Cardiac fibroblast (primary cell): ENCODE measurements at regions not wholly inside any gene's neighbourhood (a gene's known extent, or its start where the extent isn't known, plus 50 kb on each side); places are given as distances from the start of the nearest gene placed in this dataset.

ENCODE experiments used
- DNase-seq, 2 donors: peaks; one replicate each; pipeline versions ENCODE4 v3.0.0 to v3.0.0-alpha.2; 2010; ENCODE audit warnings: low read depth in 2 of 2
- H3K4me3 ChIP-seq, 2 donors: replicated peaks in 1 of 2; 1 replicate in 1 of 2; 2 replicates in 1 of 2; pipeline ENCODE4 v1.5.1; 2011; ENCODE audit warnings: low read depth in 2 of 2, low read length in 2 of 2, mild to moderate bottlenecking in 2 of 2, moderate library complexity in 1 of 2
- CTCF ChIP-seq: IDR thresholded peaks from one replicate; pipeline ENCODE4 v1.5.1; 2011; ENCODE audit warnings: low read depth, mild to moderate bottlenecking, low read length, inconsistent platforms

GRCh38 chr6:88262332-88262731 lies 96.2 kb upstream of the CNR1 start:
- H3K4me3 ChIP-seq: no peak overlapping the region
- no peak for TF ChIP-seq CTCF
- no peak for DNase-seq

- H3K4me3 ChIP-seq: no peak overlapping the region
- TF ChIP-seq CTCF: no peak
- no peak for DNase-seq
Measured at GRCh38 chr6:88251301-88251700, 85.2 kb upstream of the CNR1 start.

GRCh38 chr6:88248709-88249321 lies 82.7 kb upstream of the CNR1 start:
- DNase-seq: peak in 1 of 2 donors; percentile 4
- H3K4me3 ChIP-seq: no peak overlapping the region
- TF ChIP-seq CTCF: no peak

- no peak overlapping the region for H3K4me3 ChIP-seq
- no peak for TF ChIP-seq CTCF
- no peak for DNase-seq
Measured at GRCh38 chr6:88246654-88247053, 80.5 kb upstream of the CNR1 start.

- no peak for DNase-seq
- no peak overlapping the region for H3K4me3 ChIP-seq
- TF ChIP-seq CTCF: no peak
Measured at GRCh38 chr6:88244721-88245120, 78.6 kb upstream of the CNR1 start.

- no peak for DNase-seq
- TF ChIP-seq CTCF: no peak
Measured at GRCh38 chr6:88238901-88239300, 72.8 kb upstream of the CNR1 start.

GRCh38 chr6:88238065-88238464 lies 71.9 kb upstream of the CNR1 start:
- peak; percentile 0 to 55 for DNase-seq
- no peak overlapping the region for H3K4me3 ChIP-seq
- TF ChIP-seq CTCF: peak; percentile 46

More at GRCh38 chr6:88238901-88239300, 72.8 kb upstream of the CNR1 start:
- H3K4me3 ChIP-seq: no peak overlapping the region
